SK-N-SH treated with all-trans-retinoic acid at 6 μM for 48 hours (cell line): ENCODE measurements at regions not wholly inside any gene's neighbourhood (a gene's known extent, or its start where the extent isn't known, plus 50 kb on each side); places are given as distances from the start of the nearest gene placed in this dataset.

Experiments
- ATAC-seq: fragments of 200-7000 bp; cut with Tn5 transposase; 3 replicates; pipeline ENCODE4 v1.9.1; 2020; ENCODE audit warnings: mild to moderate bottlenecking, moderate library complexity
- ARNTL ChIP-seq: fragments of 450-650 bp; formaldehyde crosslinking; IDR thresholded peaks from 2 replicates; pipeline ENCODE4 v1.5.0; 2020; ENCODE audit warnings: low read depth, mild to moderate bottlenecking, moderate library complexity, borderline replicate concordance
- BACH2 ChIP-seq: fragments of 250-450 bp; sonication (Bioruptor Pico); IDR thresholded peaks from 2 replicates; pipeline ENCODE4 v1.9.0; 2021; ENCODE audit warnings: mild to moderate bottlenecking, borderline replicate concordance
- ESRRG ChIP-seq: fragments of 250-450 bp; sonication (Bioruptor Pico); IDR thresholded peaks from 2 replicates; pipeline ENCODE4 v1.6.1; 2021; ENCODE audit warnings: mild to moderate bottlenecking
- GLIS3 ChIP-seq: fragments of 250-450 bp; sonication (Bioruptor Pico); IDR thresholded peaks from 2 replicates; pipeline ENCODE4 v1.5.0; 2020; ENCODE audit warnings: mild to moderate bottlenecking, moderate library complexity
- ISL1 ChIP-seq: fragments of 250-450 bp; sonication (Bioruptor Pico); IDR thresholded peaks from 2 replicates; pipeline ENCODE4 v2.1.2; 2022; ENCODE audit warnings: mild to moderate bottlenecking, moderate library complexity
- OSR1 ChIP-seq: fragments of 250-450 bp; sonication (Bioruptor Pico); IDR thresholded peaks from 2 replicates; pipeline ENCODE4 v1.8.0; 2022; ENCODE audit warnings: moderate library complexity, mild to moderate bottlenecking, inconsistent platforms
- PPARA ChIP-seq: fragments of 250-450 bp; sonication (Bioruptor Pico); IDR thresholded peaks from 2 replicates; pipeline ENCODE4 v1.5.0; 2020; ENCODE audit warnings: mild to moderate bottlenecking, borderline replicate concordance
- RARB ChIP-seq: fragments of 250-450 bp; sonication (Bioruptor Pico); IDR thresholded peaks from 2 replicates; pipeline ENCODE4 v1.8.0; 2021; ENCODE audit warnings: mild to moderate bottlenecking, moderate library complexity
- SNAI2 ChIP-seq: fragments of 250-450 bp; sonication (Bioruptor Pico); IDR thresholded peaks from 2 replicates; pipeline ENCODE4 v1.5.0; 2020; ENCODE audit warnings: mild to moderate bottlenecking, moderate library complexity
- TCF4 ChIP-seq: fragments of 250-450 bp; sonication (Bioruptor Pico); IDR thresholded peaks from 2 replicates; pipeline ENCODE4 v1.8.0; 2021; ENCODE audit warnings: mild to moderate bottlenecking, moderate library complexity, borderline replicate concordance
- TOX ChIP-seq: fragments of 250-450 bp; sonication (Bioruptor Pico); IDR thresholded peaks from 2 replicates; pipeline ENCODE4 v1.8.0; 2021; ENCODE audit warnings: mild to moderate bottlenecking, moderate library complexity, borderline replicate concordance
- ZC3H10 ChIP-seq: fragments of 250-450 bp; sonication (Bioruptor Pico); IDR thresholded peaks from 2 replicates; pipeline ENCODE4 v1.5.1; 2021; ENCODE audit warnings: mild to moderate bottlenecking, moderate library complexity
- ZFP3 ChIP-seq: fragments of 250-450 bp; sonication (Bioruptor Pico); IDR thresholded peaks from 2 replicates; pipeline ENCODE4 v1.5.0; 2020; ENCODE audit warnings: mild to moderate bottlenecking, moderate library complexity
- ZFP30 ChIP-seq: fragments of 450-650 bp; formaldehyde crosslinking; IDR thresholded peaks from 2 replicates; pipeline ENCODE4 v1.5.0; 2022; ENCODE audit warnings: mild to moderate bottlenecking, moderate library complexity
- ZNF565 ChIP-seq: fragments of 450-650 bp; formaldehyde crosslinking; conservative IDR thresholded peaks from 2 replicates; pipeline ENCODE4 v1.5.0; 2020; ENCODE audit warnings: low read depth, mild to moderate bottlenecking, moderate library complexity
- ZNF70 ChIP-seq: fragments of 450-650 bp; formaldehyde crosslinking; IDR thresholded peaks from 2 replicates; pipeline ENCODE4 v1.5.0; 2020; ENCODE audit warnings: mild to moderate bottlenecking, moderate library complexity
- TF ChIP-seq, protein P1 (sequence below): fragments of 250-450 bp; sonication (Bioruptor Pico); IDR thresholded peaks from 2 replicates; pipeline ENCODE4 v1.5.1; 2020; ENCODE audit warnings: low read depth, mild to moderate bottlenecking, moderate library complexity
- TF ChIP-seq, protein P2 (sequence below): fragments of 250-450 bp; sonication (Bioruptor Pico); IDR thresholded peaks from 2 replicates; pipeline ENCODE4 v1.8.0; 2021; ENCODE audit warnings: low read depth, mild to moderate bottlenecking, moderate library complexity, borderline replicate concordance
- TF ChIP-seq, protein P3 (sequence below): fragments of 250-450 bp; sonication (Bioruptor Pico); IDR thresholded peaks from 2 replicates; pipeline ENCODE4 v1.8.0; 2020; ENCODE audit warnings: mild to moderate bottlenecking, moderate library complexity, borderline replicate concordance
- TF ChIP-seq, protein P4 (sequence below): fragments of 250-450 bp; sonication (Bioruptor Pico); IDR thresholded peaks from 2 replicates; pipeline ENCODE4 v1.5.1; 2021; ENCODE audit warnings: mild to moderate bottlenecking, moderate library complexity
- TF ChIP-seq, protein P5 (sequence below): fragments of 250-450 bp; sonication (Bioruptor Pico); IDR thresholded peaks from 2 replicates; pipeline ENCODE4 v1.5.0; 2020; ENCODE audit warnings: mild to moderate bottlenecking, moderate library complexity

DNA sequence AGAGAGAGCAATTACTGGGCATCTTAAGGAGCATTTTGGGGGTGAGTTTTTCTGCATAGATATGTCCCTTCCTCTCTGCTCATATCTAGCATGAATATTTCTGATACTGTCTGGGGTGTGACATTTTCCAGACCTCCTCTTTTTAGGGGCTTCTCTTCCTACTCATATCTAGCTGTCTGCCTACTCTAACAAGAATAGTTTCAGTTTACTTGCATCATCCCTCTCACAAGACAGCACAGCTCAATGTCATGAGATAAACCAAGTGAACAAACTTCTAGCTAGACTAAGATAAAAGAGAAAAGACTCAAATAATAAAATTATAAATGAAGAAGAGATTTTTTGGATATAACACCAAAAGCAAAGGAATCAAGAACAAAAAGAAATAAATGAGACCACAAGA lies 419.5 kb upstream of the SORCS1 start:
- ATAC-seq: no peak
- TF ChIP-seq GLIS3 (CRISPR knock-in tag) (no peak), PPARA (CRISPR knock-in tag) (no peak), ZC3H10 (CRISPR knock-in tag) (no peak), ARNTL (CRISPR knock-in tag) (no peak), SNAI2 (CRISPR knock-in tag) (no peak), ISL1 (CRISPR knock-in tag) (no peak), OSR1 (no peak), TOX (no peak), ZFP3 (CRISPR knock-in tag) (no peak), ZFP30 (CRISPR knock-in tag) (no peak), TCF4 (CRISPR knock-in tag) (no peak), BACH2 (CRISPR knock-in tag) (no peak)
- TF ChIP-seq, protein P1, sequence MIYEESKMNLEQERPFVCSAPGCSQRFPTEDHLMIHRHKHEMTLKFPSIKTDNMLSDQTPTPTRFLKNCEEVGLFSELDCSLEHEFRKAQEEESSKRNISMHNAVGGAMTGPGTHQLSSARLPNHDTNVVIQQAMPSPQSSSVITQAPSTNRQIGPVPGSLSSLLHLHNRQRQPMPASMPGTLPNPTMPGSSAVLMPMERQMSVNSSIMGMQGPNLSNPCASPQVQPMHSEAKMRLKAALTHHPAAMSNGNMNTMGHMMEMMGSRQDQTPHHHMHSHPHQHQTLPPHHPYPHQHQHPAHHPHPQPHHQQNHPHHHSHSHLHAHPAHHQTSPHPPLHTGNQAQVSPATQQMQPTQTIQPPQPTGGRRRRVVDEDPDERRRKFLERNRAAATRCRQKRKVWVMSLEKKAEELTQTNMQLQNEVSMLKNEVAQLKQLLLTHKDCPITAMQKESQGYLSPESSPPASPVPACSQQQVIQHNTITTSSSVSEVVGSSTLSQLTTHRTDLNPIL (CRISPR knock-in tag): no peak
- TF ChIP-seq, protein P2, sequence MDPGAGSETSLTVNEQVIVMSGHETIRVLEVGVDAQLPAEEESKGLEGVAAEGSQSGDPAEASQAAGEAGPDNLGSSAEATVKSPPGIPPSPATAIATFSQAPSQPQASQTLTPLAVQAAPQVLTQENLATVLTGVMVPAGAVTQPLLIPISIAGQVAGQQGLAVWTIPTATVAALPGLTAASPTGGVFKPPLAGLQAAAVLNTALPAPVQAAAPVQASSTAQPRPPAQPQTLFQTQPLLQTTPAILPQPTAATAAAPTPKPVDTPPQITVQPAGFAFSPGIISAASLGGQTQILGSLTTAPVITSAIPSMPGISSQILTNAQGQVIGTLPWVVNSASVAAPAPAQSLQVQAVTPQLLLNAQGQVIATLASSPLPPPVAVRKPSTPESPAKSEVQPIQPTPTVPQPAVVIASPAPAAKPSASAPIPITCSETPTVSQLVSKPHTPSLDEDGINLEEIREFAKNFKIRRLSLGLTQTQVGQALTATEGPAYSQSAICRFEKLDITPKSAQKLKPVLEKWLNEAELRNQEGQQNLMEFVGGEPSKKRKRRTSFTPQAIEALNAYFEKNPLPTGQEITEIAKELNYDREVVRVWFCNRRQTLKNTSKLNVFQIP (CRISPR knock-in tag): no peak
- TF ChIP-seq, protein P3, sequence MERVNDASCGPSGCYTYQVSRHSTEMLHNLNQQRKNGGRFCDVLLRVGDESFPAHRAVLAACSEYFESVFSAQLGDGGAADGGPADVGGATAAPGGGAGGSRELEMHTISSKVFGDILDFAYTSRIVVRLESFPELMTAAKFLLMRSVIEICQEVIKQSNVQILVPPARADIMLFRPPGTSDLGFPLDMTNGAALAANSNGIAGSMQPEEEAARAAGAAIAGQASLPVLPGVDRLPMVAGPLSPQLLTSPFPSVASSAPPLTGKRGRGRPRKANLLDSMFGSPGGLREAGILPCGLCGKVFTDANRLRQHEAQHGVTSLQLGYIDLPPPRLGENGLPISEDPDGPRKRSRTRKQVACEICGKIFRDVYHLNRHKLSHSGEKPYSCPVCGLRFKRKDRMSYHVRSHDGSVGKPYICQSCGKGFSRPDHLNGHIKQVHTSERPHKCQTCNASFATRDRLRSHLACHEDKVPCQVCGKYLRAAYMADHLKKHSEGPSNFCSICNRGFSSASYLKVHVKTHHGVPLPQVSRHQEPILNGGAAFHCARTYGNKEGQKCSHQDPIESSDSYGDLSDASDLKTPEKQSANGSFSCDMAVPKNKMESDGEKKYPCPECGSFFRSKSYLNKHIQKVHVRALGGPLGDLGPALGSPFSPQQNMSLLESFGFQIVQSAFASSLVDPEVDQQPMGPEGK (CRISPR knock-in tag): no peak

DNA sequence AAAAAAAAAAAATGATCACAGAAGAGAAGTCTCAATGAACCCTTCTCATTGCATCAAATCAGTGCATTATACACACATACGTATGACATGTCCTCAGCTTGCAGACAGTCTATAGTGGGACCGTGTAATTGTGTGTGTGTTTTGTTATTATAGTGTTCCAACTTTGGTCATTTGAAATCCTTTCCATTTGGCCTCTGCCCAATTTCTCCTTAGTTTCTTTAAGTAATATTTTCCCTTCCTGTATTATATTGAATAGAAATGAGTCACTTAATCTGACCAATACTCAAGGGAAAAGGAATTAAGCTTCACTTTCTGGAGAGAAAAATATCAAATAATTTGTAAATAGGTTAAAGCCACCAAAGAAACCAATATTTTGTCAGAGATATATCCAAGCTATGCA lies 415.5 kb upstream of the SORCS1 start:
- no peak for ATAC-seq
- TF ChIP-seq ZFP30 (CRISPR knock-in tag) (no peak), RARB (CRISPR knock-in tag) (no peak), ARNTL (CRISPR knock-in tag) (no peak), ZC3H10 (CRISPR knock-in tag) (no peak), BACH2 (CRISPR knock-in tag) (no peak), ZNF70 (CRISPR knock-in tag) (no peak), GLIS3 (CRISPR knock-in tag) (no peak), ESRRG (CRISPR knock-in tag) (no peak)

DNA sequence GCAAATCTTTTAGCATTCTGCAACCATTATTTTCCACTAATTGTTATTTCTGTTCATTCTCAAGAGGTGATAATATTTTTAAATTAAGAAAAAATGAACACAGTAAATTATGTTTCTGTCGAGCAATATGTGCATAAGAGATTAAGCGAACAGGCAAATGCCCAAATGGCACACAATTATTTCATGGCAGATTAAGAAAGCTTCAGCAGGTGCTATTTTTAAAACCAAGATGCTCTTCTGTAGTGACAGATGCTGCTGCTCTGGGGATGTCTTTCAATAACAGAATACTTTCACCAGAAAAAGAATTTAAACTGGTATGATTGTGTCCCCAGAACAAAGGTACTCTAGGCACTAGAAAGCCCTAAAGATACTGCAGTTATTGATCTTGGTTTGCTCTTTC lies 412.7 kb upstream of the SORCS1 start:
- ATAC-seq: no peak
- TF ChIP-seq BACH2 (CRISPR knock-in tag): no peak
- TF ChIP-seq TOX: no peak
- no peak for TF ChIP-seq ARNTL (CRISPR knock-in tag)
- TF ChIP-seq, protein P2 (CRISPR knock-in tag): no peak
- no peak for TF ChIP-seq ZFP3 (CRISPR knock-in tag)
- no peak for TF ChIP-seq PPARA (CRISPR knock-in tag)
- TF ChIP-seq GLIS3 (CRISPR knock-in tag): no peak
- TF ChIP-seq, protein P4, sequence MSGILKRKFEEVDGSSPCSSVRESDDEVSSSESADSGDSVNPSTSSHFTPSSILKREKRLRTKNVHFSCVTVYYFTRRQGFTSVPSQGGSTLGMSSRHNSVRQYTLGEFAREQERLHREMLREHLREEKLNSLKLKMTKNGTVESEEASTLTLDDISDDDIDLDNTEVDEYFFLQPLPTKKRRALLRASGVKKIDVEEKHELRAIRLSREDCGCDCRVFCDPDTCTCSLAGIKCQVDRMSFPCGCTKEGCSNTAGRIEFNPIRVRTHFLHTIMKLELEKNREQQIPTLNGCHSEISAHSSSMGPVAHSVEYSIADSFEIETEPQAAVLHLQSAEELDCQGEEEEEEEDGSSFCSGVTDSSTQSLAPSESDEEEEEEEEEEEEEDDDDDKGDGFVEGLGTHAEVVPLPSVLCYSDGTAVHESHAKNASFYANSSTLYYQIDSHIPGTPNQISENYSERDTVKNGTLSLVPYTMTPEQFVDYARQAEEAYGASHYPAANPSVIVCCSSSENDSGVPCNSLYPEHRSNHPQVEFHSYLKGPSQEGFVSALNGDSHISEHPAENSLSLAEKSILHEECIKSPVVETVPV (CRISPR knock-in tag): no peak
- TF ChIP-seq OSR1: no peak
- no peak for TF ChIP-seq TCF4 (CRISPR knock-in tag)
- TF ChIP-seq, protein P3 (CRISPR knock-in tag): no peak
- no peak for TF ChIP-seq RARB (CRISPR knock-in tag)
- TF ChIP-seq ZFP30 (CRISPR knock-in tag): no peak
- no peak for TF ChIP-seq ESRRG (CRISPR knock-in tag)
- TF ChIP-seq ZNF70 (CRISPR knock-in tag): no peak
- TF ChIP-seq ISL1 (CRISPR knock-in tag): no peak
- TF ChIP-seq, protein P5, sequence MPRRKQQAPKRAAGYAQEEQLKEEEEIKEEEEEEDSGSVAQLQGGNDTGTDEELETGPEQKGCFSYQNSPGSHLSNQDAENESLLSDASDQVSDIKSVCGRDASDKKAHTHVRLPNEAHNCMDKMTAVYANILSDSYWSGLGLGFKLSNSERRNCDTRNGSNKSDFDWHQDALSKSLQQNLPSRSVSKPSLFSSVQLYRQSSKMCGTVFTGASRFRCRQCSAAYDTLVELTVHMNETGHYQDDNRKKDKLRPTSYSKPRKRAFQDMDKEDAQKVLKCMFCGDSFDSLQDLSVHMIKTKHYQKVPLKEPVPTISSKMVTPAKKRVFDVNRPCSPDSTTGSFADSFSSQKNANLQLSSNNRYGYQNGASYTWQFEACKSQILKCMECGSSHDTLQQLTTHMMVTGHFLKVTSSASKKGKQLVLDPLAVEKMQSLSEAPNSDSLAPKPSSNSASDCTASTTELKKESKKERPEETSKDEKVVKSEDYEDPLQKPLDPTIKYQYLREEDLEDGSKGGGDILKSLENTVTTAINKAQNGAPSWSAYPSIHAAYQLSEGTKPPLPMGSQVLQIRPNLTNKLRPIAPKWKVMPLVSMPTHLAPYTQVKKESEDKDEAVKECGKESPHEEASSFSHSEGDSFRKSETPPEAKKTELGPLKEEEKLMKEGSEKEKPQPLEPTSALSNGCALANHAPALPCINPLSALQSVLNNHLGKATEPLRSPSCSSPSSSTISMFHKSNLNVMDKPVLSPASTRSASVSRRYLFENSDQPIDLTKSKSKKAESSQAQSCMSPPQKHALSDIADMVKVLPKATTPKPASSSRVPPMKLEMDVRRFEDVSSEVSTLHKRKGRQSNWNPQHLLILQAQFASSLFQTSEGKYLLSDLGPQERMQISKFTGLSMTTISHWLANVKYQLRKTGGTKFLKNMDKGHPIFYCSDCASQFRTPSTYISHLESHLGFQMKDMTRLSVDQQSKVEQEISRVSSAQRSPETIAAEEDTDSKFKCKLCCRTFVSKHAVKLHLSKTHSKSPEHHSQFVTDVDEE: no peak
- no peak for TF ChIP-seq SNAI2 (CRISPR knock-in tag)
- no peak for TF ChIP-seq ZNF565 (CRISPR knock-in tag)
- no peak for TF ChIP-seq ZC3H10 (CRISPR knock-in tag)
